Activated T-cell treated with anti-CD3 and anti-CD28 coated beads, Interleukin-2, amount 50 U/mL, for 72 hours (primary cell): ENCODE measurements at regions not wholly inside any gene's neighbourhood (a gene's known extent, or its start where the extent isn't known, plus 50 kb on each side); places are given as distances from the start of the nearest gene placed in this dataset.

Experiments
- ATAC-seq, 2 donors: fragments of 150-1000 bp; cut with Tn5 transposase; replicated peaks in 1 of 2; 2 replicates each; pipeline ENCODE4 v1.10.0; 2021; ENCODE audit warnings: moderate library complexity in 2 of 2, mild to moderate bottlenecking in 1 of 2
- DNase-seq, 2 donors: peaks; one replicate each; pipeline ENCODE4 v3.0.0; 2021 to 2022; ENCODE audit warnings: mixed read lengths in 1 of 2
- H3K27ac Mint-ChIP-seq: one replicate; pipeline ENCODE4 v1.8.0; 2022; ENCODE audit warnings: mild to moderate bottlenecking, moderate library complexity, mixed read lengths
- H3K27me3 Mint-ChIP-seq: one replicate; pipeline ENCODE4 v1.8.0; 2022; ENCODE audit warnings: low read depth, mixed read lengths
- H3K36me3 Mint-ChIP-seq, 2 donors: one replicate each; pipeline ENCODE4 v1.8.0; 2022; ENCODE audit warnings: mixed read lengths in 2 of 2, mild to moderate bottlenecking in 1 of 2; ENCODE audit not compliant: insufficient read depth in 2 of 2
- H3K4me1 Mint-ChIP-seq: one replicate; pipeline ENCODE4 v1.8.0; 2022; ENCODE audit warnings: low read depth, mixed read lengths
- H3K4me3 Mint-ChIP-seq, 2 donors: one replicate each; pipeline ENCODE4 v1.8.0; 2022; ENCODE audit warnings: mild to moderate bottlenecking in 2 of 2, mixed read lengths in 2 of 2, moderate library complexity in 2 of 2
- H3K9me3 Mint-ChIP-seq, 2 donors: one replicate each; pipeline ENCODE4 v1.8.0; 2022; ENCODE audit warnings: mixed read lengths in 2 of 2

- H3K27me3 Mint-ChIP-seq = no peaks in the 10 kb centered on the region
- no peak overlapping the region for H3K27ac Mint-ChIP-seq
- no peaks in the 10 kb centered on the region for H3K9me3 Mint-ChIP-seq
- ATAC-seq (no peak), DNase-seq (no peak)
- no peak overlapping the region for H3K4me3 Mint-ChIP-seq
- H3K36me3 Mint-ChIP-seq = no peaks in the 10 kb centered on the region
- no peaks in the 10 kb centered on the region for H3K4me1 Mint-ChIP-seq
Observed at GRCh38 chr20:52921340-52921739, 50.8 kb upstream of the TSHZ2 start.

- ATAC-seq = no peak
- peaks cover 2 to 5% of the 10 kb centered on the region in 2 donors for H3K9me3 Mint-ChIP-seq
- H3K27ac Mint-ChIP-seq = no peak overlapping the region
- DNase-seq = no peak
- no peaks in the 10 kb centered on the region for H3K27me3 Mint-ChIP-seq
- no peaks in the 10 kb centered on the region for H3K4me1 Mint-ChIP-seq
- no peak overlapping the region for H3K4me3 Mint-ChIP-seq
- peaks cover 1 to 4% of the 10 kb centered on the region in 2 donors for H3K36me3 Mint-ChIP-seq
Observed at GRCh38 chr20:52918311-52918710, 53.8 kb upstream of the TSHZ2 start.

- Mint-ChIP-seq H3K36me3 (peaks cover 1 to 4% of the 10 kb centered on the region in 2 donors), H3K27me3 (no peaks in the 10 kb centered on the region), H3K4me3 (no peak overlapping the region), H3K4me1 (no peaks in the 10 kb centered on the region), H3K27ac (no peak overlapping the region), H3K9me3 (peaks cover 3 to 5% of the 10 kb centered on the region in 2 donors)
- ATAC-seq = no peak
- DNase-seq = no peak
Observed at GRCh38 chr20:52915564-52915963, 56.6 kb upstream of the TSHZ2 start.

GRCh38 chr20:52914870-52915269 is 57.3 kb upstream of the TSHZ2 start:
- Mint-ChIP-seq H3K4me1 (no peaks in the 10 kb centered on the region), H3K27me3 (no peaks in the 10 kb centered on the region), H3K27ac (no peak overlapping the region), H3K9me3 (peaks cover 3 to 5% of the 10 kb centered on the region in 2 donors), H3K4me3 (no peak overlapping the region), H3K36me3 (peaks cover 1 to 4% of the 10 kb centered on the region in 2 donors)
- DNase-seq (no peak), ATAC-seq (no peak)

- Mint-ChIP-seq H3K4me3 (no peak overlapping the region), H3K4me1 (no peaks in the 10 kb centered on the region), H3K27me3 (peaks cover 5% of the 10 kb centered on the region), H3K36me3 (peaks cover 1 to 4% of the 10 kb centered on the region in 2 donors), H3K27ac (no peak overlapping the region), H3K9me3 (peaks cover 3 to 5% of the 10 kb centered on the region in 2 donors)
- no peak for ATAC-seq
- DNase-seq = no peak
Observed at GRCh38 chr20:52913650-52914387, 58.3 kb upstream of the TSHZ2 start.

- ATAC-seq = no peak
Observed at GRCh38 chr20:52905241-52905994, 66.7 kb upstream of the TSHZ2 start.

GRCh38 chr20:52904837-52905236 is 67.3 kb upstream of the TSHZ2 start:
- peaks cover 18% of the 10 kb centered on the region for H3K27me3 Mint-ChIP-seq
- peaks cover 0 to 2% of the 10 kb centered on the region in 2 donors for H3K36me3 Mint-ChIP-seq
- H3K27ac Mint-ChIP-seq = no peak overlapping the region
- ATAC-seq (no peak), DNase-seq (no peak)
- H3K4me1 Mint-ChIP-seq = no peaks in the 10 kb centered on the region
- no peak overlapping the region for H3K4me3 Mint-ChIP-seq
- H3K9me3 Mint-ChIP-seq = peaks cover 0 to 4% of the 10 kb centered on the region in 2 donors

More at GRCh38 chr20:52905241-52905994, 66.7 kb upstream of the TSHZ2 start:
- Mint-ChIP-seq H3K9me3 (peaks cover 0 to 4% of the 10 kb centered on the region in 2 donors), H3K27me3 (peaks cover 18% of the 10 kb centered on the region), H3K4me3 (no peak overlapping the region), H3K4me1 (no peaks in the 10 kb centered on the region), H3K36me3 (peaks cover 0 to 2% of the 10 kb centered on the region in 2 donors), H3K27ac (no peak overlapping the region)
- no peak for DNase-seq

GRCh38 chr20:52899041-52899608 is 73.0 kb upstream of the TSHZ2 start:
- Mint-ChIP-seq H3K4me1 (peaks cover 6% of the 10 kb centered on the region), H3K36me3 (no peaks in the 10 kb centered on the region), H3K9me3 (peaks cover 0 to 9% of the 10 kb centered on the region in 2 donors), H3K4me3 (no peak overlapping the region), H3K27ac (no peak overlapping the region), H3K27me3 (peaks cover 20% of the 10 kb centered on the region)
- DNase-seq (no peak), ATAC-seq (no peak)

GRCh38 chr20:52896348-52896747 is 75.8 kb upstream of the TSHZ2 start:
- no peak for DNase-seq
- Mint-ChIP-seq H3K9me3 (peaks cover 0 to 5% of the 10 kb centered on the region in 2 donors), H3K27me3 (peaks cover 7% of the 10 kb centered on the region), H3K4me1 (peaks cover 6% of the 10 kb centered on the region), H3K27ac (no peak overlapping the region), H3K36me3 (no peaks in the 10 kb centered on the region), H3K4me3 (no peak overlapping the region)
- ATAC-seq = peak in 1 of 2 donors; percentile 19

GRCh38 chr20:52895701-52896100 is 76.5 kb upstream of the TSHZ2 start:
- ATAC-seq (no peak), DNase-seq (no peak)
- H3K9me3 Mint-ChIP-seq = peaks cover 3 to 5% of the 10 kb centered on the region in 2 donors
- H3K4me3 Mint-ChIP-seq = no peak overlapping the region
- peaks cover 6% of the 10 kb centered on the region for H3K4me1 Mint-ChIP-seq
- peaks cover 7% of the 10 kb centered on the region for H3K27me3 Mint-ChIP-seq
- H3K27ac Mint-ChIP-seq = no peak overlapping the region
- no peaks in the 10 kb centered on the region for H3K36me3 Mint-ChIP-seq

- no peak overlapping the region for H3K4me3 Mint-ChIP-seq
- H3K4me1 Mint-ChIP-seq = peaks cover 6% of the 10 kb centered on the region
- no peaks in the 10 kb centered on the region for H3K36me3 Mint-ChIP-seq
- ATAC-seq (no peak), DNase-seq (no peak)
- H3K9me3 Mint-ChIP-seq = peaks cover 3 to 5% of the 10 kb centered on the region in 2 donors
- peaks cover 7% of the 10 kb centered on the region for H3K27me3 Mint-ChIP-seq
- no peak overlapping the region for H3K27ac Mint-ChIP-seq
Observed at GRCh38 chr20:52895235-52895634, 76.9 kb upstream of the TSHZ2 start.

GRCh38 chr20:52893498-52893897 is 78.7 kb upstream of the TSHZ2 start:
- DNase-seq = no peak
- peaks cover 8% of the 10 kb centered on the region for H3K27me3 Mint-ChIP-seq
- H3K36me3 Mint-ChIP-seq = no peaks in the 10 kb centered on the region
- no peak for ATAC-seq
- peaks cover 6% of the 10 kb centered on the region for H3K4me1 Mint-ChIP-seq
- no peak overlapping the region for H3K4me3 Mint-ChIP-seq
- H3K27ac Mint-ChIP-seq = no peak overlapping the region
- H3K9me3 Mint-ChIP-seq = peaks cover 3 to 5% of the 10 kb centered on the region in 2 donors

GRCh38 chr20:52892023-52892422 is 80.1 kb upstream of the TSHZ2 start:
- ATAC-seq (no peak), DNase-seq (no peak)
- Mint-ChIP-seq H3K9me3 (peaks cover 3 to 5% of the 10 kb centered on the region in 2 donors), H3K4me1 (peaks cover 6% of the 10 kb centered on the region), H3K36me3 (no peaks in the 10 kb centered on the region), H3K4me3 (no peak overlapping the region), H3K27ac (no peak overlapping the region), H3K27me3 (peaks cover 15% of the 10 kb centered on the region)
